Omental fat pad (tissue), 3 donors: ENCODE measurements at regions not wholly inside any gene's neighbourhood (a gene's known extent, or its start where the extent isn't known, plus 50 kb on each side); places are given as distances from the start of the nearest gene placed in this dataset.
"Not testable (repeated sequence)": the region's sequence is repeated elsewhere in the genome, so short reads cannot be mapped to it uniquely, and the experiment has no call there.

ENCODE experiments used
- ATAC-seq: fragments of 150-250 bp; one replicate; pipeline ENCODE4 v1.9.1; 2016; ENCODE audit warnings: mild to moderate bottlenecking, moderate library complexity; ENCODE audit not compliant: low FRiP score
- DNase-seq: peaks from one replicate; pipeline ENCODE4 v3.0.0-alpha.2; 2019; ENCODE audit warnings: low spot score
- CTCF ChIP-seq, 3 donors: fragments of 450-650 bp; IDR thresholded peaks; one replicate each; pipeline ENCODE4 v1.5.1; 2016 to 2017; ENCODE audit warnings: antibody characterized with exemption in 3 of 3, mild to moderate bottlenecking in 3 of 3, moderate library complexity in 2 of 3

GRCh38 chr2:59168766-59169165 is 927.6 kb upstream of the FANCL start:
- no peak for TF ChIP-seq CTCF (IDR thresholded peaks at IDR 0.05)
- ATAC-seq (no peak), DNase-seq (no peak)

DNA sequence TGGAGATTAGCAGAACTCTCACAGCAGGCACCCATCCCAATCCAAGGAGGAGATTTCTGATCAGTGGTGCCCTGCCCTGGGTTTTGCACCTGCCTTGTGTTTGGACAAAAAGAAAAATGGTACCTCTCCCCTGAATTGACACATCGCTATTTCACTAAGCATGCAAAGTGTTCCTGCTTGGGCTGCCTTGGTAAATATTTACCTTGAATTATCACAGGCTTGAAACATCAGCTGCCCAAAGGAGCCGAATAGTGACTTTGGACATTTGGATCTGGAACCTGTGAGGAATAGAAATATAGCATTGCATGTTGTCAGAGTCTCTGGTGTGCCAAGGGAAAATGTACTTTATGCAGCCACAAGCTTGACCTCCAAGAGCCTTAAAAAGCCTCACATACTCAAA is 926.4 kb upstream of the FANCL start:
- DNase-seq, result no peak
- ATAC-seq, result no peak
- no peak for TF ChIP-seq CTCF (IDR thresholded peaks at IDR 0.05)

DNA sequence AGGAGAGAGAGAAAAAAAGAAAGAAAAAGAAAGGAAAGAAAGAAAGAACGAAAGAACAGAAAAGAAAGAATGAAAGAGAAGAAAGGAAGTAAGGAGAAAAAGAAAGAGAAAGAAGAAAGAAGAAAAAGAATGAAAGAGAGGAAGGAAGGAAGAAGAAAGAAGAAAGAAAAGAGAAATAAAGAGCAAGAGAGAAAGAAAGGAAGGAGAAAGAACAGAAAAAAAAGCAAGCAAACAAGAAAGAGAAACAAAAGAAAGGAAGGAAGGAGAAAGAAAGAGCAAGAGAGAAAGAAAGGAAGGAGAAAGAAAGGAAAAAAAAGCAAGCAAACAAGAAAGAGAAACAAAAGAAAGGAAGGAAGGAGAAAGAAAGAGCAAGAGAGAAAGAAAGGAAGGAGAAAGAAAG is 916.8 kb upstream of the FANCL start:
- DNase-seq, ATAC-seq: not testable (repeated sequence)

DNA sequence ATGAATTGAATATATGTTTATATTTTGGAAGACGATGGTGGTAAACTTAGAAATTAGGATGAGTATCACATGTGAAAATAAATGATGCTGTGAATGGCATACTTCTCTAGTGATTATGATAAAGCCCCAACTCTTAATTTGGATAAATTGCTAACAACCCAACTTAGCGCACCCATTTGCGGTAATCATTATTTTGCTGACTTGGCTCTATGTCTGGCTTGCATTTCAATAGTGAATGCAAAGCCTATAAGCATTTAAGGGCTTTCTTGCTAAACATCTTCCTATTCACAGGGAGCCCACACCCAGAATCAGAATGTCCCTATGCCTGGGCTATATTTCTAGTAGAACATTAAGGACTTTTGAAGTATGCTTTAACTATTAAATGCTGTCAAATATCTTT is 910.7 kb upstream of the FANCL start:
- DNase-seq (no peak), ATAC-seq (no peak)
- TF ChIP-seq CTCF (IDR thresholded peaks at IDR 0.05), result no peak

DNA sequence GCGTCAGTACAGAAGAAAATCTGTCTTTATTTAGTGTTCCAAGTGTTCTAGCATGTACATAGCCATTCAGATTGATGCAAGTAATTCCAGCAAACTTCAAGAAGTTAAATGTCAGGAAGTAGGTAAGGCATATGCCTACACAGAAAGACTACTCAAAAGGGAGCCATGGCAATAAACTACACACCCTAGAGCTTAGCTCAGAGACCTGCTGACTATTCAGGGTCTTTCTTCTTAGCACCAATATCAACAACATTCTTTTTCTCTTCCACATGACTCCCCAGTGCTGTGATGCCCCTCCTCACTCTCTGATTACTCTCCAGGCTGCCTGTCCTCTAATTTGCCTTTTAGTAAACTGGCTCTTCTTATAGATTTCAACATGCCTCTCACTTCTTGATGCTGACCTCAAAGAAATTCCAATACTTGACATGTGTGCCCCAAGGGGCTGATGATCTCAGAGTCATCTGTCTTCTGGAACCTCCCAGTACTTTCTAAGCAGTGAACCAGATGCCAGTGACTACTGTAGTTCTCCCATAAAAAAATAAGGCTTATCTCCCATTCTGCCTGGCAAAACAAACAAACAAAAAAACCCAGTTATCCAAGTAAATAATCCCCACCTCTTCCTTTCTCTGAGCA is 909.2 kb upstream of the FANCL start:
- ATAC-seq, result no peak
- TF ChIP-seq CTCF (IDR thresholded peaks at IDR 0.05), result no peak

DNA sequence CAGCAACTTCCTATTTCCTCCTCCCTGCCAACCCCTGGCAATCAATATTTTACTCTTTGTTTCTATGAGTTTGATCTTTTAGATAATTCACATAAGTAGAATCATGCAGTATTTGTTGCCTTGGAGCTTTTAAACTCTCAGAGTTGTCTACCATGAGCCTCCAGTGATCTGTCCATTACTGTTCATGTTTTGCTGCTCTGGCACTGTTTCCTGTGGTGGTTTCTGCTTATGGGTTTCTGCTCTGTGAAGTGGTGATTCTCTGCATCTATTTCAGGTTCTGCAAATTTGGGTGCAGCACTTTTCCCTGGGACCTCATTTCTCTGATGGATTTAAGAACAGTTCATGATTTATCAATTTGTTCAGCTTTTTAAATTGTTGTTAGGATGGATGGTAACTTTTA is 908.1 kb upstream of the FANCL start:
- ATAC-seq (no peak), DNase-seq (no peak)
- TF ChIP-seq CTCF (IDR thresholded peaks at IDR 0.05), result no peak

More for the DNA sequence above, 909.2 kb upstream of the FANCL start:
- DNase-seq, result no peak

DNA sequence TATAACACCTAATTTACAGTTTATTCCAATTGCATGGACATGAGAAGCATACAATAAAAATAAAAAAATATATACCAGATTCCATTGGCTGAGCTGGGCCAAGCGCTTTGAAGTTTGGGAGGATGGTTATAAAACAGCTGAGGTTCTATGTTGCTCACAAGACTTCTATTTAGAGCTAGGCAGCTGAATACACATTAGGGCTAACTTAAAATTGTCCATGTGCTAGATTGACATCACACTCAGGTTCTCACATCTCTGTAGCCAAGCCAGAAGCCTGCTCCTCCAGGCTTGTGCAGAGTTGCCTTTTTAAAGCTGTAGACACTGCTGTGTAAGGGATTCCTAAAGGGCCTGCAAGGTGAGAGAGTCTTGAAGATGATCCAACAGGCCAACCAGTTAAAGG is 871.1 kb upstream of the FANCL start:
- ATAC-seq, result no peak
- no peak for DNase-seq
- TF ChIP-seq CTCF (IDR thresholded peaks at IDR 0.05), result no peak

GRCh38 chr2:59096973-59097372 is 855.8 kb upstream of the FANCL start:
- no peak for ATAC-seq
- no peak for DNase-seq
- TF ChIP-seq CTCF (IDR thresholded peaks at IDR 0.05), result no peak
